Uterus (tissue), 3 donors: ENCODE measurements at regions not wholly inside any gene's neighbourhood (a gene's known extent, or its start where the extent isn't known, plus 50 kb on each side); places are given as distances from the start of the nearest gene placed in this dataset.

Experiments
- DNase-seq, 2 donors: peaks; one replicate each; pipeline ENCODE4 v3.0.0-alpha.2; 2019 to 2020
- H3K27ac ChIP-seq, 2 donors: fragments of 200-600 bp; sonication (generic); 1 replicate in 1 of 2; 2 replicates in 1 of 2; pipeline ENCODE4 v1.5.1; 2016 to 2018
- H3K27me3 ChIP-seq, 2 donors: fragments of 200-600 bp; sonication (generic); one replicate each; pipeline ENCODE4 v1.5.1; 2018 to 2019; ENCODE audit warnings: control low read depth in 1 of 2
- H3K36me3 ChIP-seq, 2 donors: fragments of 200-600 bp; sonication (generic); one replicate each; pipeline ENCODE4 v1.5.1; 2019; ENCODE audit warnings: control low read depth in 1 of 2
- H3K4me1 ChIP-seq, 2 donors: fragments of 200-600 bp; sonication (generic); one replicate each; pipeline ENCODE4 v1.5.1; 2018 to 2019; ENCODE audit warnings: control low read depth in 1 of 2
- H3K4me3 ChIP-seq, 2 donors: fragments of 200-600 bp; sonication (generic); 1 replicate in 1 of 2; 2 replicates in 1 of 2; pipeline ENCODE4 v1.5.1; 2018 to 2019; ENCODE audit warnings: mild to moderate bottlenecking in 1 of 2
- H3K9me3 ChIP-seq, 2 donors: fragments of 200-600 bp; sonication (generic); one replicate each; pipeline ENCODE4 v1.5.1; 2019; ENCODE audit warnings: control low read depth in 1 of 2
- POLR2A ChIP-seq, 2 donors: fragments of 450-650 bp; IDR thresholded peaks; one replicate each; pipeline ENCODE4 v1.6.1; 2016; ENCODE audit warnings: antibody characterized with exemption in 2 of 2, mild to moderate bottlenecking in 1 of 2, moderate library complexity in 1 of 2
- intact Hi-C: fragments of 100-400 bp; cut with DNase I; formaldehyde crosslinking; loops from one replicate; pipeline ENCODE4 v1.15.1; 2023; ENCODE audit warnings: low total_unique reads
- TF ChIP-seq, protein P1 (sequence below), 4 experiments: fragments of 200-600 bp in 2 of 4; fragments of 450-650 bp in 2 of 4; sonication (generic) in 2 of 4; IDR thresholded peaks; one replicate each; pipeline ENCODE4 v1.5.1; 2016 to 2019; ENCODE audit warnings: antibody characterized with exemption in 4 of 4, mild to moderate bottlenecking in 2 of 4, moderate library complexity in 1 of 4
- donor health status: DM: yes; HTN: yes; CAD: no.

DNA sequence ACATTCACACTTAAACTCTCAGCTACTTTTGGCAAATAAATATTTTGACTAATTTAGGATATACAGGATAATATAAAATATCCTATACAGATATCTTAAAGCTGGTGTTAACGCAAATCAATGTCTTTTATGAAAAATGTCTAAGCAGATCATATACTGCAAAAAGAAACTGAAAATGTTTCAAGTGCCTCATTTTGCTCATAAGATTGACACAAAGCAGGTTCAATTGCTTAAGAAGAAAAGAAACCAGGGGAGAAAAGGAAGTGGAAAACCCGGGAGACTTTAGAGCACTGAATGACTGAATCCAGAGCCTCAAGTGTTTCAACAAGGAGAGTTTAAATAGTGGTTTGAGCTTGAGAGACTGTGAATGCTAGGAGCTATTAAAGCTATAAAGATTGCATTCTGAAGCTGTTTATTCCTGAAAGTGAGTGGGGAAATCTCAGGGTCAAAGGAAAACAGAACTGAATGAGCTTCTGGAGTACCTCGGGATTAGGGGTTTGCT is 1943.0 kb downstream of the MRPL39 start:
- H3K36me3 ChIP-seq, result no peaks in the 10 kb centered on the region
- TF ChIP-seq POLR2A (IDR thresholded peaks at IDR 0.05), result no peak
- TF ChIP-seq, protein P1, sequence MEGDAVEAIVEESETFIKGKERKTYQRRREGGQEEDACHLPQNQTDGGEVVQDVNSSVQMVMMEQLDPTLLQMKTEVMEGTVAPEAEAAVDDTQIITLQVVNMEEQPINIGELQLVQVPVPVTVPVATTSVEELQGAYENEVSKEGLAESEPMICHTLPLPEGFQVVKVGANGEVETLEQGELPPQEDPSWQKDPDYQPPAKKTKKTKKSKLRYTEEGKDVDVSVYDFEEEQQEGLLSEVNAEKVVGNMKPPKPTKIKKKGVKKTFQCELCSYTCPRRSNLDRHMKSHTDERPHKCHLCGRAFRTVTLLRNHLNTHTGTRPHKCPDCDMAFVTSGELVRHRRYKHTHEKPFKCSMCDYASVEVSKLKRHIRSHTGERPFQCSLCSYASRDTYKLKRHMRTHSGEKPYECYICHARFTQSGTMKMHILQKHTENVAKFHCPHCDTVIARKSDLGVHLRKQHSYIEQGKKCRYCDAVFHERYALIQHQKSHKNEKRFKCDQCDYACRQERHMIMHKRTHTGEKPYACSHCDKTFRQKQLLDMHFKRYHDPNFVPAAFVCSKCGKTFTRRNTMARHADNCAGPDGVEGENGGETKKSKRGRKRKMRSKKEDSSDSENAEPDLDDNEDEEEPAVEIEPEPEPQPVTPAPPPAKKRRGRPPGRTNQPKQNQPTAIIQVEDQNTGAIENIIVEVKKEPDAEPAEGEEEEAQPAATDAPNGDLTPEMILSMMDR (IDR thresholded peaks at IDR 0.05), result no peak
- intact Hi-C loops, result no loop called here
- no peaks in the 10 kb centered on the region for H3K4me1 ChIP-seq
- H3K27ac ChIP-seq, result no peak overlapping the region
- H3K27me3 ChIP-seq, result no peaks in the 10 kb centered on the region
- DNase-seq, result no peak
- H3K9me3 ChIP-seq, result no peaks in the 10 kb centered on the region
- H3K4me3 ChIP-seq, result no peak overlapping the region

DNA sequence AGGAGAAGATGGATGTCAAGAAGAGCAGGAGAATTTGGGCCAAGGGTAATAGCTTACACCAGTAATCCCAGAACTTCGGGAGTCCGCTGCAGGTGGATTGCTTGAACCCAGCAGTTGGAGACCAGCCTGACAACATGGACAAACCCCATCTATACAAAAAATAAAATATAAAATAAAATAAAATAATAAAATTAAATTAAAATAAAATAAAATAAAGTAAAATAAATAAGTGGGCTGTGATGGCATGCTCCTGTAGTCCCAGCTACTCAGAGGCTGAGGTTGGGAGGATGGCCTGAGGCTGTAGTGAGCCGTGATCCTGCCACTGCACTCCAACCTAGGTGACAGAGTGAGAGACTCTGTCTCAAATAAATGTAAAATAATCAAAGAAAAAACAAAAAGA is 1946.7 kb downstream of the MRPL39 start:
- intact Hi-C loops, result no loop called here
- Histone ChIP-seq H3K4me3 (no peak overlapping the region), H3K9me3 (no peaks in the 10 kb centered on the region), H3K27ac (no peak overlapping the region), H3K4me1 (no peaks in the 10 kb centered on the region), H3K36me3 (no peaks in the 10 kb centered on the region), H3K27me3 (no peaks in the 10 kb centered on the region)
- TF ChIP-seq POLR2A (IDR thresholded peaks at IDR 0.05), result no peak
- TF ChIP-seq, protein P1 (IDR thresholded peaks at IDR 0.05), result no peak
- no peak for DNase-seq

DNA sequence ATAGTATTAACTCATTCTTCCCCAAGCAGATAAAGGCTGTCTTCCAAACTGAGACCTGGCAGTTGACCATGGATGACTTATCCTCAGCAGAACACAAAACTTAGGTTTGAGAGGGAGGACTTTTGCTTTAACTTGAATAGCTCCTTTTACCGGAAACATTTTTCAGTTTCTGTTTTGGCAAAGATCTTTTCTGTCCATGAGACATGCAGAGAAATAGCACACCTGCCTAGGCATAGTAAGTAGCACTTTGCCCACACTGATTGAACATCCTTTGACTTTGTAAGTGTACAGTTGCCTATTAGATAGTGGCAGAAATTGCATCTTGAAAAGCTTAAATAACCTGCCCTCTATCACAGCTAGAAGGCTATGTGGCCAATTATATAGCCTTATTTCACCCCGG is 1962.5 kb downstream of the MRPL39 start:
- no peak for TF ChIP-seq POLR2A (IDR thresholded peaks at IDR 0.05)
- TF ChIP-seq, protein P1 (IDR thresholded peaks at IDR 0.05), result no peak

DNA sequence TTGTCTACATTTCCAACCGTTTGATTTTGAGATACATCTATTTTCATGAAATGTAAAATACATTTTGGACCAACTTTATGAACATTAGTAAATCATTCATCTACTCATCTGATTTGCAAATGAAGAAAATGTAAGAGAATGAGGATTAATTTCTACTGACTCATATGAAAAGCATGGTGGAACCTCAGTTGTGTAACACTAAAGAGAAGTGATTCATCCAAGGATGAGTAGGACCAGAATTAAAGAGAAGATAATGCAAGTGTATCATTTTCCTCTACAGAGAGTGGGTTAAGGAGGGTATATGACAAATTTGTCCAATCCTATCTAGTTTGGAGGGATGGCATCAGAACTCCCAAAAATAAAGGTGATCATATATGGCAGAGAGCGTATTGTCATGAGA is 1967.6 kb downstream of the MRPL39 start:
- Histone ChIP-seq H3K27me3 (no peaks in the 10 kb centered on the region), H3K36me3 (no peaks in the 10 kb centered on the region), H3K4me1 (no peaks in the 10 kb centered on the region), H3K9me3 (no peaks in the 10 kb centered on the region), H3K27ac (no peak overlapping the region), H3K4me3 (no peak overlapping the region)
- TF ChIP-seq POLR2A (IDR thresholded peaks at IDR 0.05), result no peak
- TF ChIP-seq, protein P1 (IDR thresholded peaks at IDR 0.05), result no peak
- intact Hi-C loops, result no loop called here
- no peak for DNase-seq

More for the DNA sequence above, 1962.5 kb downstream of the MRPL39 start:
- no peak overlapping the region for H3K27ac ChIP-seq
- intact Hi-C loops, result no loop called here
- H3K4me3 ChIP-seq, result no peak overlapping the region
- no peaks in the 10 kb centered on the region for H3K9me3 ChIP-seq
- H3K36me3 ChIP-seq, result no peaks in the 10 kb centered on the region
- H3K27me3 ChIP-seq, result no peaks in the 10 kb centered on the region
- H3K4me1 ChIP-seq, result no peaks in the 10 kb centered on the region
- no peak for DNase-seq

DNA sequence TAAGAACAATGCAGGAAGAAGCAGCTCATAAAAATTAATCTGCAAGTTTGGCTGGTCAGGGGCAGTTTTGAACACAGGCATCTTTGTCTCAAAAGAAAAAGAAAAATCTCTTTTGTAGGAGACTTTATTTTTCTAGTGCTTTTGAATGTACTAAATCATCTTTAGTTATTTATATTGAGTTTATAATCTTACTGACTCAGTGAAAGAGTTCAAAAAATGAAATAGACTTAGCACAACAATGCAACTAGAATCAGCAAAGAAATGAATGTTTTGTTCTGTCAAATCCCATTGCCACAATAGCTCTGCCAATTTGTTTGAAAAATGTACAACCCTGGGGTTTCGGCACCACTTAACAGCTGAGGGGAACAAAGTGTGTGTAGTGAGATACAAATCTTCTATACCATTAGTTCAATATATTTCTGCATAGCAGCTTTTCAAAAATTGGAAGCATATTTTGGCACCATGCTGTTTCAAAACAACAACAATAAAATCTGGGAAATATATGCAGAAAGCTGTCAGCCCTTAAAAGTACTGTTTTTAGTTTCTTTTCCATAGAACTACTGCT is 1969.1 kb downstream of the MRPL39 start:
- intact Hi-C loops, result no loop called here
- H3K27me3 ChIP-seq, result no peaks in the 10 kb centered on the region
- TF ChIP-seq, protein P1 (IDR thresholded peaks at IDR 0.05), result no peak
- no peak for TF ChIP-seq POLR2A (IDR thresholded peaks at IDR 0.05)
- no peaks in the 10 kb centered on the region for H3K36me3 ChIP-seq
- no peaks in the 10 kb centered on the region for H3K9me3 ChIP-seq
- DNase-seq, result no peak
- no peak overlapping the region for H3K27ac ChIP-seq
- no peaks in the 10 kb centered on the region for H3K4me1 ChIP-seq
- H3K4me3 ChIP-seq, result no peak overlapping the region
